Glomerular visceral epithelial cell (primary cell): ENCODE measurements at regions not wholly inside any gene's neighbourhood (a gene's known extent, or its start where the extent isn't known, plus 50 kb on each side); places are given as distances from the start of the nearest gene placed in this dataset.

Source experiments
- DNase-seq: peaks from one replicate; pipeline ENCODE4 v3.0.0-alpha.2; 2016; ENCODE audit errors: extremely low spot score

DNA sequence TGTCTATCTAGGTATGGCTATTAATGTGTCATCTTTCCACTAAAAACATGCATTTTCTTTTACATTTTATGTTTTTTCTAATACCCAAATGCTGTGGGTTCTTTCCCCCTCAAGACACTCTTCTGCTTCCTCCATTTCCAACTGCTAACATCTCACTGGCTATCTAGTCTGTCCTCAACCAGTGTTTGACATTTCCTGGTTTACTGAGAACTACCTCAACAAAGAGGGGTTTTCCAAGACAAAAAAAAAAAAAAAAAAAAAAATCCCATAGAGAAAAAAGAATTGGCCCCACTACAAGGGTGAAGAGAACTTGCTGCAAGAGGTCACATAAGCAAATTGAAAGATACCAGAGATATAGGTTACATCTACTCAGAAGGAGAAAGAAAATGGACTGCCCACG lies 359.7 kb downstream of the CRPPA start:
- DNase-seq, result no peak

DNA sequence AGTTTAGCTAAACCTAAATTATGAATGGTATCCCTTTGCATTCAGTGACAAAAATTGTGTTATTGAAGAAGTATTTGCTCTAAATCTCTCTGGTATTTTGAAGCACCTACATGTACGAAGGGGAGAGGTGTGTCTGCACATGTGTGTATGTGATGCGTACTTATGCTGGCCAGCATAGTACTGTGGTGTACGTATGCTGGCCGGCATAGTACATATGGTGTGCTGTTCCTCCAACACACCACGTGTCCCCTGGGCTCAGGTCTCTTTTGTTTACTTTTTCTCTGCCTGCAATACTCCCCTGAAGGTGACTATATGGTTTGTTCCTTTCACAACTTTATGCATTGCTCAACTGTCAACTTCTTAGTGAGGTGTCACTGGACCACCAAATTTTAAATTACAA lies 360.3 kb downstream of the CRPPA start:
- DNase-seq, result no peak

DNA sequence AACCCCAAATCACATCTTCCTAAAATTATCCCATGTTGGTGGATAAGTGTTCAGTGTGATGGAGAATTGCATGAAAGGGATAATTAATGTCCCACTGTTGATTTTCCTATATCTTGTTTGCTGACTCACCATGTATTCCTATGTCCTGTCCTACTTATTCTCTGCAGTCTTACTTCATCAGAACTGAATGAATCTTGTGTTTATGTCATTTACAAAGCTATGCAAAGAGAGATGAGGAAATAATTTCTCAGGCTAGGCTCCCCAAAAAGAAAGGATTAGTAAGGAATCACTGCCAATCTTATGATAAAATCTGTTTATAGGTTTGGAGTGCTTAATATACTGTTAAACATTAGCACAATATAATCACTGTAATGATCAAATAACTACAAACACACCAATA lies 360.8 kb downstream of the CRPPA start:
- no peak for DNase-seq

DNA sequence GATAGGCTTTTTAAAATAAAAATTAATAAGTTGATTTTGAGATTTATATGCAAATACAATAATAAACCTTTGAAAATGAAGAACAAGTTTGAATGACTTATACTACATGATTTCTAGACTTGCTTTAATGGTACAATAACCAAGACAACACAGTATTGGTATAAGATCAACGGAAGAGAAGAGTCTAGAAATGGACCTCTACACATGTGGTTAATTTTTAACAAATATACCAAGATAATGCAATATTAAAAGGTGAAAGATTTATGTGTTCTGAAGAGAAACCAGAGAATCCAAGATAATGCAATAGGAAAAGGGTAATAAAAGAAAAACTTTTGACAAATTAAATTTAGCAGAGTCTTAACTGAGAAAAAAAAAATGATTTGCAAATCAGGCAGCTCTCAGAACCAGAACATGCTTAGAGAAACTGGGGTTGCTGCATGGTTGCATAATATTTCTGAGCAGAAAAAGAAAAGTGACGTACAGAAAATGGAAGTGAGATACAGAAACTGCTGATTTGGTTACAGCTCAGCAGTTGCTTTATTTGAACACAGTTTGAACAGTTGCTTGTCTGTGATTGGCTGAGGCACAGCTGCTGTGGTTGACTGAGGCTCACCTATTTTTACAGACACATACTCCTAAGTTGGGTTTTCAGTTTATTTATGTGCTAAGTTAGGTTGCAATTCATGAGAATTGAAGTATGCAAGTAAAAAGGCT lies 365.9 kb downstream of the CRPPA start:
- no peak for DNase-seq

DNA sequence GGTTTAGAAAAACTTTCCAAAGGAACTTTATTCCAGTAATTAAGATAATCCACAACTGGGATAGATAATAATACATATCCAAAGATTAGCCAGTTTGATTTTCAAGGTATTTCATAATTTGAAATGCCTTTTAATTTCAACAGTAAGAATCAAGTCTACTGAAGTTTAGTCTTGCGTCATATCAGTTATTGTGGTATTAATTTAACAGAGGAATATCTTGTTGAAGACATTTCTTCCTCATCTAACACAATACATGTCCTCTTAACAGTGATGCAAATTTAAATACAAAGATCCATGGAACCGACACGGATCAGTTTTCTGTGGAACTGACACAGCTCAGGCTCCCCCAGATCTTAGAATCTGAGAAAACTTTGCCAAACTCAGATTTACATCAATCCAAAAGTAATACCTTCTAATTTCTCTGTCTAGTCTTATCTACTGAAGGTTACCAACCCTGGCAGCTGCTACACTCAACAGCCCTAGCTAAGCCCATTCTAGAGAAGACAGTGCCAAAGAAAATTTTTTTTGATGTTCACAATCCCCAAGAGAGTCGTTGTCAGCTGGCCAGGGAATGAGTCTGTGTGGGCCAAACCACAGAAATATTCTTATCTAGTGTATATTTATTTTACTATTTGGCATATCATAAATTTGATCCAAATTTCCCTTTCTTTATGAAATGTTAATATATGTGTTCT lies 365.2 kb upstream of the MEOX2 start:
- no peak for DNase-seq

DNA sequence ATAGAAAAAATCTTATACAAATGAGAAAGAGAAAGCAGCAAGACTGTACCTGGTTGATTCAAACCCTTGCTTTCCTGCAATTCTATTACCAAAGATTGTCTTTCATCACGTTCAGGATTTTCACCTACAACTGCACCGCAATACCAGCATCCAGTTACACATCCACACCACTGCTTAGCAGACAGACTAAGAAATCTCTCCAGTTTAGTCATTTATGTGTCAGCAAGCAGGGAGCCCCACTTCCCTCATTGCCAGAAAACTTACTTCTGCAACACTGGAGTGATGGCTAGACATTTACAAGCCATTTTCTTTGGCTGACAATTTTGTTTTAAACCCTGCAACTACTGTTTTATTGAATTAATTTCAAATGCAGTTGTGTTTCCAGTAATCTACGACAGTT lies 359.6 kb upstream of the MEOX2 start:
- no peak for DNase-seq

DNA sequence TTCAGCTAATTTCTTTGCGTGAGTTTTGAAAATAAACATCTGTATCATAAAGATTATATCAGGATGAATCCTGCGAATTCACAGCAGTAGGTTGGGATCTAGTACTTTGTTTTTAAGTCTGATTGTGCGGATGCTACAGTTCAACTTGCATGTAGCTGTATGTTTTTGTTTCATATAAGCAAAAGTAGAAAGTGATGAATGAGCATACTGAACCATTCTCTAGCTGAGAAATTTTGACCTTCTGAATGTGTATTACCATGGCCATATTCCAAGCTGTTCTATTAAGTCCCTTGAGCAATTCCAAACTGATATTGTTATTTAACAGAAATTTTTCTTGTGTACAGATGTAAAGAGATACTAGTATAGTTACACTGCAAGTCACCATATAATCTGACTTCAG lies 358.8 kb upstream of the MEOX2 start:
- DNase-seq, result no peak

DNA sequence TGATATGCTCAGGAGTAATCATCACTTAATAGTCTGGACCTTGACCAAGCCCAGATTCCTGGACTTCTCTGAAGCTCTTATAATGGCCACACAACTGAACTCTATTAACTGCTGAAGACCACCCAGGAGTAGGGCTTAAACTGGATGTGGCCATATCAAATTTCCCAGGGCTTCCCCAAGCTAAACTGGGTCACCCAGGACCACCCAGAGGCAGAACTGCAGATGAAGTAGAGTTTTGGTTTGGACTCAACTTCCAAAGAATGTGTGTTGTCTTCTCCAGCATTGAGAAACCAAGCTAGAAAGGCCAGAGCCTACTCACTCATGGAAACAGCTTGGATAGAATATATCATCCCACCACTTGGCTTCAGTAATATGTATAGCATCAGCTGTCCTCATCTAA lies 358.2 kb upstream of the MEOX2 start:
- DNase-seq, result no peak

DNA sequence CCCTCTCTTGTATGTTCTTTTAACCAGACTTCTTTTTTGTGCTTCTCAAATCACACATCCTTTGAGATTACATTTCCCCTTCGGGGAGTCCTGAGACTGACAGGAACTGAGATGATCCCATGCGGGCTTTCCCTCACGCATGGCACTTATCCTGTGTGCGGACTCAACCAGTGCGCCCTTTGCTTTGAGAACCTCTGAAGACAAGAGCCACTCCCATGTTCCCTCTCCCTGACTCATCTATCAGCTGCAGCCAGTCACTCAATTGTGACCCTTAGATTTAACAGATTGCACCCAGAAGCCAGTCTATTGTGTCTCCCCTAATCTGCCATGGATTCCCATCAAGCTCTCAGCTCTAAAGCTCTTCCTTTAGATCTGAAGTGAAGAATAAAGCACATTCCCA lies 353.9 kb upstream of the MEOX2 start:
- DNase-seq, result no peak

DNA sequence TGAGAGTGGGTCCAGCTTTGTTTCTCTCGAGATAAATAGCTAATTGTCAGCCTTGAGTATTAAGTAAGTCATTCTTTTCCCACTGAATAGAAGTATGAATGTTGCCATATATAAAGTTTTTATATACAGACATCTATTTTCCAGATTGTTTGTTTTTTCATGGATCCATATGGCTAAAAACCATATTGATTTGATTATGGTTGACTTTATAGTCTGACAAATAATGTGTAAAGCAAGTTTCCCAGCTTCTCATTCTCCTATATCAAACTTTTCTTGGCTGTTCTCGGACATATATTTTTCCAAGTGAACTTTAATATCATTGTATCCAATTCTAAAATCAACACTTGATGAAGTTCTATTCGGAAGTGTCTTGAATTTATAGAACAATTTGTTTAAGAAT lies 352.4 kb upstream of the MEOX2 start:
- DNase-seq, result no peak

DNA sequence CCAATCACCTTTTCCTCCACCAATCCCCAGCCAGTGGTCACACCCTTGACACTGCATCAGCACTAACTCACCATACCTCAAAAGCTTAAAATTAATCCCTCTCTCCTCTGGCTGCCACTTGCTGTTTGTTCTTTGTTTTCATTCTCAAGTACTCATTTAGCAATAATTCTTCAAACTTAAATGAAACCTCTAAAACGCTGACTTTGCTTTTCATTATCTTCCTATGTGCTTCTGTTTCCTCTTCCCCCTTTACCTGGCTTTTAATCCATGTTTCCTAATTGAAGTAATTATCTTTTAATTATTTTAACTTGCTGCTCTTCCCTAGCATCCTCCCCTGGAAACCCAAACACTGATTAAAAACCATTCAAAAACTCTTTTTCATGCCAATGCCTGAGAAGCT lies 348.9 kb upstream of the MEOX2 start:
- no peak for DNase-seq

DNA sequence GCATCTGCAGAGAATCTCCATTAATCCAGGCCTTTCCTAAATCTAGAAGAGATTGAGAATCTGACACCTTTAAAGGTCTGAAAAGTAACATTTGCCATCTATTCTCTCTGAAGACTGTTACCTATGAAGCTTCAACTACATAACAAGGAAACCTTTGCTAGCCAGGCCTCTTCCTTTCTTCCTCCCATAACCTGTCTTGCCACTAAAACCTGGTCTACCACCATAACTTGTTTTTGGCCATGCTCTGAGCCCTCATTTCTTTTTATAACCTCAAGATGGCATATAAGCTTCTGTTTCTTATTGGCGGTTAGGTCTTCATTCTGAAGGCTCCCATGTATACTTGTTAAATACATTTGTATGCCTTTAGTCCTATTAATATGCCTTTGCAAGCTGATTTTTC lies 348.4 kb upstream of the MEOX2 start:
- DNase-seq, result no peak

DNA sequence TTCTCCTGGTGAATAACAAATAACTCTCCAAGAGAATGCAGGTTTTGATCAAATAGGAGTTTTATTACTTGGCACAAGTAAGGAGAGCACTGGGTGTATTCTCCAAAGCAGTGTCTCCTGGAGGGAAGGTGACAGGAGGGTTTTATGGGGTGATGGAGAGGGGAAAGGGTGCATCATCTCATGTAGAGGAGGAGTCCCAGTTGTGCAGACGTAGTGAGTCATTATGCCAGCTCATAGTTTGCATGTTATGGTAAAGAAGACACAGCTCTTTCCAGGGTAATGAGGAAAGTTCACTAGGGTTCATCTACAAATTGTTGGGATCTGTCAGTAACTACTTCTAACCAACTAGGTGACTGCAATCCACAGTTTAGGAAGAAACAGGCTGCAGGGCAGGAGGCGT lies 347.9 kb upstream of the MEOX2 start:
- peak; percentile 2 for DNase-seq

DNA sequence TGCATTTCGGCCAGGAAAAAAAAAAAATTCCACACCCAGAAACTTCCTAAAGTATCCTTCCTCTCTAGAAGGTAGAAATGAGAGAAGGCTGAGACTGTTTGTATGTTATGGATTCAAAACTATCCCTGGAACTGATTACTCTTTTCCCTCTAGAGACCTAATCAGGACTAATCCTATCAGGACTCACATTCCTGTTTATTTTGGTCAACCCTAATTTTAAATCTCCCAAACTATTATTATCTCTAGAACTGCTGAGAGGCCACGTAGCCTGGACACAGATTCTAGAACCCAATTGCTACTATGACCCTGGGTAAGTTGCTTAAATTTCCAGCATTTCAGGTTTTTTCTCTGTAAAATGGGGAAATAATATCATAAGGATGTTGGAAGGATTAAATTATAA lies 346.8 kb upstream of the MEOX2 start:
- no peak for DNase-seq

DNA sequence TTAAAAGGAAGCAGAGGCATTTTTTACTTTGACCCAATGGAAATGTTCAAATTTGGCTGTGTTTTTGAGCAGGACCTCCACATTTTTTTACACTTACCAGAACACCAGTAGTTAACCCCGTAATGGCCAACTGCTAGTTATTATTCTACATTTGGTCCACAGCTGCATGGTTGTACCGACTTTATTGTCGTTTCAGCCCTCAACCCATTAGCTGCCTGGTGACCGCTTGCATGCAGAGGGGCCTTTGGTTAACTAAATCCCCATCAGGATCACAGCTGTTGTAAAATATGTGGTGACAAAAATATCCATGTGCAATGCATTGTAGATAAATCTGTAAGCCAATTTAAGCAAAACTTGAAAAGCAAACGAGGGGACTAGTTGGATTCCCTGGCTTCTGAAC lies 342.2 kb upstream of the MEOX2 start:
- no peak for DNase-seq

DNA sequence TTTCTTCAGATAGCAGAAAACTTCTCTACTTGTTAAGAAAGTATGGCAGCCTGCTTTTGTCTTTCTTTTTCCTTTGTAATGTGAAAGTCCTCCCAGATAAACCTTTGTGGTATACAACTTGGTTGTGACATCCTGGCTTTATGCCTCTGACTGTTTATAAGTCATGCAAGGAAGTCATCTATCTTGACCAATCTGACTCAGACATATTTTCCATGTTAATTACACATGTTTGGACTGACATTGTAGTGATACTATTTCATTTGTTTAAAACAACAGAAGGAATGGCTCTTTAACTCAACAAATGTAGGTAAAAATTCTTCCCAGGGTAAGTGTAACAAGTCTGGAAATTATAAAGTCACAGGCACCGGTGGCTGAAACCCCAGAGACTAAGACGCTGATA lies 341.6 kb upstream of the MEOX2 start:
- no peak for DNase-seq

DNA sequence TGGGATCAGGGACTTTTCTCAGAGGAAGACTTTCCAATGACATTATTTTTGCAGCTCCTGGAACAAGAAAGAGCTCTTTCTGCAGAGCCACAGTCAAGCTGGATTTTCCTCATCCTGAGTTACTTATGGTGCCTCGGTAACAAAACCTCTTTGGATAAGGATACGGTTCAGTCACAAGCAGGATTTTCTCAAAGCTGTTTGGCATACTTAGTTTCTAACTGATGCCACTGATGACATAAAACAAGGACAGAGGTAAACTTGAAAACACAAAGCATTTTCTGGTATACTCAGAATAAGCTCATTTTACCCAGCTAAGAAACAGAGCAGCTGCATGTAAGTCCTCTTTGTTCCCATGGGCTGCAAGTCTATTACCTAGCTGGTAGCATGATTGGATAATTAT lies 340.9 kb upstream of the MEOX2 start:
- DNase-seq, result no peak

DNA sequence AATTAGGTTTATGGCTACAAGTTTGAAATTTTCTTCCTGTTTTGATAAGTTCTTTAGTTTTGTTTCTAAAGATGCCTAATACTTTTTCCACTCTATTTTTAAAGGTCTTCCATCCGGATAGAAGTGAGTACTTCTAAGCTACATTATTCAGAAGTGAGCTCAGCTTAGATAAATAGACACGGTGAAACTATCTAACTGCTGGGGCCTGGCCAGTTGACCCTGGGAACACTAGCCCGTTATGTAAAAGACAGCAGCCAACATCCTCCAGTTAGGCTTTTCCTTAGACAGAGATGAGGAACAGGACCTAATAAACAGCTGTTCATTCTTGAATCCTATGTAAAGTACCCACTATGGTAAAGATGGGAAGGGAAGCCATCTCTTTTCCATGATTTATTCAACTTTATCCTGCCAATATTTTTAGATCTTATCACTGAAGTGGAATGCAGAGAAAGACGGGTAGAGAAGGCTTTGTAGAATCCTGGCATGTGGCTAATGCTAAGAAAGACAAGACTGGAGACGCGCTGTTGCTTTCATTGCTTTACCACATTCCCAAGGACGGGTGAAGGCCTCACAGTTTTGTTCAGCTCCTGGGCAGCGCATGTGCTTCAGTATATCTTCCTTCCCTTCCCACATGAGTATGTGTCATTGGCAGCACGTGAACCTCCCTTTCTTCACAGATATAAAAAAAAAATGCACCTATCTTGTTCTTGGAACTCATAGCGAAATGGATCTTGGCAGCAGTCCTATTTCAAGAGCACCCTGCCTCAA lies 340.0 kb upstream of the MEOX2 start:
- no peak for DNase-seq

DNA sequence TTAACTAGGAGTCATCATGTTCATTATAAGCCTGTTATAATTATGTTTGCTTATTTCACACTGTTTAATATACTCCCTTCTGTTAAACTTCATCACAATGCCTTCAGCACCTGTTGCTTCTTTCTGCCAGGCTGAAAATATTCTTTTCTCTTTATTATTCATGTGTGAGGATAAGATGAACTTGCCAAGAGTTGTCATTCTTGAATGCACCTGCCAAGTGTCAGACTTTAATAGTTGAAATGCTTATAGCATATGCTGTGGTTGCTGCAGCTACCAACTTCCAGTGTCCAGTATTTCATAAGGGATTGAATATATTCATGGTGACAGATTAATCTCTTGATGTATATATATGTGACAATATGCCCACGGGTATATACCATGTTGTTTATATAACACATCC lies 339.2 kb upstream of the MEOX2 start:
- DNase-seq, result no peak

DNA sequence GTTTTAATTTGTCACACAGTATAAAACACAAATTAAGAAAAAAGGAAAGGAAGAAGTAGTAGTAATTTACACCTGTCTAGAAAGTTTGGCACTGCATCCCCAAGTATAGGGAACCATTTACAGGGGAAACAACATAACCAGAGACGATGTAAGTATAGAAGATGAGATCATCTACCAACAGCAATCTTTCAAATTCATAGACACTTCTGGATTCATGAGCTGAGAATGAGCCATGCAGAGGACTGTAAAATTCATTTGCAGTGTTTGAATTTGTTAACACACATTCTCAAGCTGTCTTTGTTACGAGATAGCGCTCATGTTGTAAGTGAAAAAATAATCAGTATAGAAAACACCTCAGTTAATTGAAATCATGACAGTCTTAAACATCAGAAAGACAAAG lies 337.0 kb upstream of the MEOX2 start:
- no peak for DNase-seq

DNA sequence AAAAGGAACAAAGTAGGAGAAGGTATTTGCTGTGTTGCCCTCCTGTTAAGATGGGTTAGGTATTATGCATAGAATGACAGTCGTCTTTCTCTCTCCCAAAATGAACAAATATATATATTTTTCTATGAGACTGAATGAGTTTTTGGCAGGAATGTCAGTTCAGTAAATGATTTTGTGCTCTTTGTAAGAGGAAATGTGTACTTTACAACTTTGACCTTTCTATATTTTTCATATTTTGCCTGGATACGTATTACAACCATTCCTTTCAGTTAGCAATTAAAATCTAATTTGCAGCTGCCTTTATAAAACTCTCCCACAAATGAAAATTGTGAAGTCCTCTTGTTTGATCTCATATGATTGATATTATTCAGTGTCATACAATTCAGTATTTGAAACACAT lies 336.6 kb upstream of the MEOX2 start:
- no peak for DNase-seq

DNA sequence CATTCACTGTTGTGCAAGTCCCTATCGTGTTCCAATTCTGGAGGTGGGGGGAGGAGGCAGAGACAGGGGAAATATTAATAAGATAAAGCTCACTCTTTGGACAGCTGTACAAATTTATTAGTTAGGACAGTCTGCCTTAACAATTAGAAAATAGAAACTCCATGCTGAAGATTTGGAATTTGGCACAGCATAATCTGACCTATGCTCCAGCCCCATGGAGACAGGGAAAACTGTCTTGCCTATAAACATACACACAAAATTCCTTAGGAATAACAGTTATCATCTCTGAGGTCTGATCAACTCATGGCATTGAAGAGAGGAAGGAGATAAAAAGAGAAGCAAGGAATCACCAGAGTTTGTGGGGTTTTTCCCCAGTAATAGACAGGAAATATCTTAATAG lies 335.4 kb upstream of the MEOX2 start:
- DNase-seq, result no peak

DNA sequence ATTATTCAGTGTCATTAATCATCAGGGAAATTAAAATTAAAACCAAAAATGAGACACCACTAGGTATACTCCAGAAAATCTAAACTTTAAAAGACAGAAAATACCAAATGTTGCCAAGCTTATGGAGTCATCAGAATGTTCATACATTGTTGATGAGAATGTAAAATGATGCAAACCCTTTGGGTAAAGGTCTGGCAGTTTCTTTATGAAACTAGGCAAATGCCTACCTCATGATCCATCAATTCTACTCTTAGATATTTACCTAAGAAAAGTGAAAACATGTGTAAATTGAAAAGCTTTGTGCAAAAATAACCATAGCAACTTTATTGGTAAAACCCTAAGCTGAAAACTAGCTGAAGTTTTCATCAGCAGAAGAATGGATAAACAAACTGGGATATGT lies 329.5 kb upstream of the MEOX2 start:
- no peak for DNase-seq
